ENCODE measurements at regions not wholly inside any gene's neighbourhood (a gene's known extent, or its start where the extent isn't known, plus 50 kb on each side); places are given as distances from the start of the nearest gene placed in this dataset.

DNA sequence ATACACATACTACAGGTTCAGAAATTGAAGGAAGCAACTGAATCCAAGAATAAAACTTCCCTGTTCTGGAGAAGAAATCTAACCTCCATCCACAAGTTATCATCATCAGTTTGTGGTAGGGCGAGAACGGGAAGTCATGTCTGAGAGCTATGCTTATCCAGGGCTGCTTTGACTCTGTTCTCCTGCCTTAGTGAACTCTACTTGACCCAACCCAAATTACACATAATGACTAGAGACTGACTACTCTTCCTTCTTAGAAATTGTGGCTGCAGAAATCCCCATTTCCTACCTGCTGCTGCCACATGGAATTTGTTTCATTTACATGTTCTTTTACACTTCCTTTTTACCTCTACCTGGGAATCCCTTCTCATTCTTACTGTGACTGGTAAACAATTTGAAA is 1102.6 kb upstream of the PIK3C3 start:
- no peak for TF ChIP-seq POLR2AphosphoS5 (IDR thresholded peaks at IDR 0.05; ENCODE audit: low read depth, low read length)
- TF ChIP-seq EZH2 (IDR thresholded peaks at IDR 0.05; ENCODE audit: low read depth, low read length, severe bottlenecking): no peak
- TF ChIP-seq POLR2A (IDR thresholded peaks at IDR 0.05; ENCODE audit: control extremely low read depth in 1 of 2, low read depth in 2 of 2, low read length in 2 of 2): no peak
- TF ChIP-seq, protein P1, sequence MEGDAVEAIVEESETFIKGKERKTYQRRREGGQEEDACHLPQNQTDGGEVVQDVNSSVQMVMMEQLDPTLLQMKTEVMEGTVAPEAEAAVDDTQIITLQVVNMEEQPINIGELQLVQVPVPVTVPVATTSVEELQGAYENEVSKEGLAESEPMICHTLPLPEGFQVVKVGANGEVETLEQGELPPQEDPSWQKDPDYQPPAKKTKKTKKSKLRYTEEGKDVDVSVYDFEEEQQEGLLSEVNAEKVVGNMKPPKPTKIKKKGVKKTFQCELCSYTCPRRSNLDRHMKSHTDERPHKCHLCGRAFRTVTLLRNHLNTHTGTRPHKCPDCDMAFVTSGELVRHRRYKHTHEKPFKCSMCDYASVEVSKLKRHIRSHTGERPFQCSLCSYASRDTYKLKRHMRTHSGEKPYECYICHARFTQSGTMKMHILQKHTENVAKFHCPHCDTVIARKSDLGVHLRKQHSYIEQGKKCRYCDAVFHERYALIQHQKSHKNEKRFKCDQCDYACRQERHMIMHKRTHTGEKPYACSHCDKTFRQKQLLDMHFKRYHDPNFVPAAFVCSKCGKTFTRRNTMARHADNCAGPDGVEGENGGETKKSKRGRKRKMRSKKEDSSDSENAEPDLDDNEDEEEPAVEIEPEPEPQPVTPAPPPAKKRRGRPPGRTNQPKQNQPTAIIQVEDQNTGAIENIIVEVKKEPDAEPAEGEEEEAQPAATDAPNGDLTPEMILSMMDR (IDR thresholded peaks at IDR 0.05; ENCODE audit: control extremely low read depth in 1 of 3, insufficient read depth in 1 of 3, low read depth in 1 of 3, low read length in 3 of 3): no peak
- no peak for TF ChIP-seq BACH1 (IDR thresholded peaks at IDR 0.05; ENCODE audit: low read length)
- TF ChIP-seq KDM5A (IDR thresholded peaks at IDR 0.05; ENCODE audit: low read length): no peak

Measured in H1 (cell line).